H1 (cell line): ENCODE measurements at regions not wholly inside any gene's neighbourhood (a gene's known extent, or its start where the extent isn't known, plus 50 kb on each side); places are given as distances from the start of the nearest gene placed in this dataset.

ENCODE experiments used
- CBX5 ChIP-seq: fragments of 300-800, 300-1000 bp; sonication (generic); IDR thresholded peaks from 2 replicates; pipeline ENCODE4 v1.7.1; 2016; ENCODE audit warnings: antibody characterized with exemption, low read length, low read depth
- CHD2 ChIP-seq: IDR thresholded peaks from 2 replicates; pipeline ENCODE4 v1.6.1; 2012; ENCODE audit warnings: low read length, improper control_type of control experiment
- KDM1A ChIP-seq: fragments of 200-600, 300-600 bp; sonication (generic); IDR thresholded peaks from 2 replicates; pipeline ENCODE4 v1.7.1; 2016; ENCODE audit warnings: mild to moderate bottlenecking, low read length, borderline replicate concordance
- NRF1 ChIP-seq: IDR thresholded peaks from 2 replicates; pipeline ENCODE4 v1.6.1; 2011; ENCODE audit warnings: mild to moderate bottlenecking, low read depth, low read length, improper control_type of control experiment
- TBP ChIP-seq: IDR thresholded peaks from 2 replicates; pipeline ENCODE4 v1.6.1; 2011; ENCODE audit warnings: low read depth, low read length, improper control_type of control experiment

DNA sequence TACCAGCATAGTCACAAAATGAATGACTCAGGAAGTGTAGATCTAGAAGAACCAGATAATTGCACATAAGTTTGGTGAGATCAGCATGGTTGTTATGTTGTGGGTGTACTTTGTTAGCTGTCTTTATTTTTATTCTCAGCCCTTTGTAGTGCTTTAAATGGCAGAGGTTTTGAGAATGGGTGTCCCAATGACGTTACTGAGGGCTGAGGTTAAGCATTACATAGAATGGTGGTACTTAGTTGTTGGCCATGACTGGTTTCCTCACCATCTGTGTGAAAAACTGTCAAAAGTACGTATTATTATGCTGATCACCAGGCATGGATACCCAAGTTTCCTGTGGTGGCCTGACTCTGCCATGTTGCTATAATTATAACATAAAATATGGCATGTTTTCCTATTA is 165.8 kb downstream of the UBE2E3 start (continued):
- TF ChIP-seq NRF1 (no peak), KDM1A (no peak), CHD2 (no peak), CBX5 (no peak), TBP (no peak)
